ENCODE measurements at regions not wholly inside any gene's neighbourhood (a gene's known extent, or its start where the extent isn't known, plus 50 kb on each side); places are given as distances from the start of the nearest gene placed in this dataset.

DNA sequence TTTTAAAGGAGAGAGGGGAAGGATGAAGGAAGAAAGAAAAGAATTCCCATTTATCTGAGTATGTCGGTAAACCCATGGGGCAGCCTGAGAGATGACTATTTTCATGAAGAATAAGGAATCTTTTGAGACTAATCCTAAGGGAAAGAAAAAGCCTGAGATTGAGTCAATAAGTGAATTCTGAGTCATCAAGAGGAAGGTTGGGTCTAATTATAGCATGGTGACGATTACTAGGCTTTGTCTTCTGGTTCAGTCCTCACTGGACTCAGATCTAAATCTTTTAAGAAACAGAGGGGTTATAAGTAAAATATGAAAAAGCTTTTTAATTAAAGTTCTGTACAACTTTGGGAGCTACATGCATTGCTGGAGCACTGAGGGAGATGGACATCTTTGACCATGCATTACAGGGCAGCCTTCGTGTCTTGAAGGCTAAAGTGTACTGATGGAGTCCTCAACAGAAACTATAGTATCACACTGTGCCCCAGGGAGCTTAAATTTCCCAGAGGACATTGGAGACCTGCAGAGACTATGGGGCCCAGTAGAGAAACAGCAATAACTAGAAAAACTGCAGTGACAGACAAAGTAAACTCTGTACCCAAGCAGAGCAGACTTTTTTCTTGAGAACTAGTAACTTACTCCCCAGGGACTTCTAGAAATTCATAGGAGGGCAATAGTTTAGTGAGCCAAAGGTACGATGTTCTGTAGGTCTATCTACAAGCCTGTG lies 260.9 kb downstream of the RAD51AP2 start:
- TF ChIP-seq, protein P1, sequence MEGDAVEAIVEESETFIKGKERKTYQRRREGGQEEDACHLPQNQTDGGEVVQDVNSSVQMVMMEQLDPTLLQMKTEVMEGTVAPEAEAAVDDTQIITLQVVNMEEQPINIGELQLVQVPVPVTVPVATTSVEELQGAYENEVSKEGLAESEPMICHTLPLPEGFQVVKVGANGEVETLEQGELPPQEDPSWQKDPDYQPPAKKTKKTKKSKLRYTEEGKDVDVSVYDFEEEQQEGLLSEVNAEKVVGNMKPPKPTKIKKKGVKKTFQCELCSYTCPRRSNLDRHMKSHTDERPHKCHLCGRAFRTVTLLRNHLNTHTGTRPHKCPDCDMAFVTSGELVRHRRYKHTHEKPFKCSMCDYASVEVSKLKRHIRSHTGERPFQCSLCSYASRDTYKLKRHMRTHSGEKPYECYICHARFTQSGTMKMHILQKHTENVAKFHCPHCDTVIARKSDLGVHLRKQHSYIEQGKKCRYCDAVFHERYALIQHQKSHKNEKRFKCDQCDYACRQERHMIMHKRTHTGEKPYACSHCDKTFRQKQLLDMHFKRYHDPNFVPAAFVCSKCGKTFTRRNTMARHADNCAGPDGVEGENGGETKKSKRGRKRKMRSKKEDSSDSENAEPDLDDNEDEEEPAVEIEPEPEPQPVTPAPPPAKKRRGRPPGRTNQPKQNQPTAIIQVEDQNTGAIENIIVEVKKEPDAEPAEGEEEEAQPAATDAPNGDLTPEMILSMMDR (IDR thresholded peaks at IDR 0.05; ENCODE audit: poor library complexity, severe bottlenecking), result no peak
- no peak for TF ChIP-seq POLR2AphosphoS5 (IDR thresholded peaks at IDR 0.05)
- no peak for TF ChIP-seq EZH2 (IDR thresholded peaks at IDR 0.05; ENCODE audit: borderline replicate concordance, insufficient read depth, low read length, poor library complexity, severe bottlenecking)
- no peak for TF ChIP-seq EP300 (conservative IDR thresholded peaks at IDR 0.05; ENCODE audit: poor library complexity, severe bottlenecking)

Data from neural cell (in vitro differentiated cells).